ENCODE measurements at regions not wholly inside any gene's neighbourhood (a gene's known extent, or its start where the extent isn't known, plus 50 kb on each side); places are given as distances from the start of the nearest gene placed in this dataset.

DNA sequence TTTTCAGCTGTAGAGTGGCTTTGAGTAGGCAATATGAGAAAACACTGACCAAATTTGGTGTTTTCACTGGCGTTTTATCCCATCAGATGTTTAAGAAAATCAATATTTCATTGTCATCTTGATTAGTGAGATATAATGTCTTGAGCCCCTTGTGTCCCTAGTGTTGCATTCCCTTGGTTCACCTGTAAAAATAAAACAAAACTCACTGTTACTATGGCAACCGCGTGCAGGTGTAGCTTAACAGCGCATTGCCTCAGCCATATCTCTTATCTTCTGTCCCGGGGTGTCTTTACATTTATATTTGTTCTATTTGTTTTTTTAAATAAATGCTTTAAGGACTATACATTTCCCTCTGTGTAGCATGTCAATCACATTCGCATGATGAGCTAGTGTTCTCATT lies 551.6 kb downstream of the ZIC1 start:
- Histone ChIP-seq H4K91ac (ENCODE audit: insufficient read depth, low read depth, low read length) (no peak overlapping the region), H3K4ac (ENCODE audit: low read depth, low read length) (no peak overlapping the region), H2BK5ac (ENCODE audit: low read depth, low read length, poor library complexity, severe bottlenecking) (no peak overlapping the region), H3K4me1 (ENCODE audit: control insufficient read depth, insufficient read depth, low read length) (no peaks in the 10 kb centered on the region), H4K8ac (ENCODE audit: low read depth in 2 of 2, low read length in 2 of 2) (no peak overlapping the region), H2AK9ac (replicated peaks; ENCODE audit: low read depth, low read length, poor library complexity) (no peak overlapping the region), H2BK20ac (ENCODE audit: low read depth, low read length) (no peak overlapping the region), H3K9me3 (ENCODE audit: control insufficient read depth, insufficient read depth, low read length) (no peaks in the 10 kb centered on the region), H3K27ac (ENCODE audit: insufficient read depth, low read length) (no peak overlapping the region), H3K79me1 (ENCODE audit: low read depth in 1 of 2, low read length in 2 of 2) (no peaks in the 10 kb centered on the region), H3K9ac (ENCODE audit: low read depth, low read length) (no peak overlapping the region), H3K36me3 (ENCODE audit: control insufficient read depth, insufficient read depth, low read length) (no peaks in the 10 kb centered on the region), H3K9me1 (ENCODE audit: insufficient read depth, low read length) (no peaks in the 10 kb centered on the region), H3K18ac (ENCODE audit: low read depth, low read length) (no peak overlapping the region), H4K20me1 (ENCODE audit: insufficient read depth, low read length) (no peaks in the 10 kb centered on the region), H3K4me2 (ENCODE audit: low read depth, low read length) (no peak overlapping the region), H2BK15ac (ENCODE audit: low read depth, low read length) (no peak overlapping the region), H2BK120ac (ENCODE audit: low read depth, low read length) (no peak overlapping the region), H2AK5ac (ENCODE audit: low read depth, low read length) (no peak overlapping the region), H3K4me3 (ENCODE audit: insufficient read depth, low read depth, low read length) (no peak overlapping the region), H2AFZ (replicated peaks; ENCODE audit: low read length, poor library complexity) (no peak overlapping the region), H3K23ac (ENCODE audit: low read depth, low read length) (no peak overlapping the region), H3K14ac (replicated peaks; ENCODE audit: low read depth, low read length) (no peak overlapping the region), H4K5ac (ENCODE audit: low read depth, low read length) (no peak overlapping the region), H3K27me3 (ENCODE audit: control insufficient read depth, insufficient read depth, low read length) (no peaks in the 10 kb centered on the region), H3K56ac (ENCODE audit: extremely low read depth, insufficient read depth, low read length) (no peak overlapping the region)
- DNase-seq (no peak), ATAC-seq (ENCODE audit: low read depth) (no peak)
- in situ Hi-C loops (cut with MboI; ENCODE audit: low sequenced_read_pairs): no loop called here
- CTCF ChIA-PET: no interaction called here
- intact Hi-C loops (cut with micrococcal nuclease): no loop called here
- dilution Hi-C loops (cut with HindIII; ENCODE audit: low sequenced_read_pairs, unreplicated experiment): no loop called here
- BruUV-seq (replicated peaks): no TSS peak
- POLR2A ChIA-PET (ENCODE audit: unreplicated experiment): no interaction called here
- TF ChIP-seq MAZ (IDR thresholded peaks at IDR 0.05; ENCODE audit: borderline replicate concordance, low read depth, low read length) (no peak), RCOR1 (IDR thresholded peaks at IDR 0.05; ENCODE audit: insufficient replicate concordance, low read length) (no peak), CEBPB (IDR thresholded peaks at IDR 0.05; ENCODE audit: low read depth, low read length) (no peak)
- WGBS, 2 experiments (ENCODE audit: extremely low coverage in 2 of 2, insufficient read length in 1 of 2): no CpG with 5 or more reads among the region's 6 CpGs

Data from IMR-90 (cell line).